ENCODE measurements at regions not wholly inside any gene's neighbourhood (a gene's known extent, or its start where the extent isn't known, plus 50 kb on each side); places are given as distances from the start of the nearest gene placed in this dataset.

DNA sequence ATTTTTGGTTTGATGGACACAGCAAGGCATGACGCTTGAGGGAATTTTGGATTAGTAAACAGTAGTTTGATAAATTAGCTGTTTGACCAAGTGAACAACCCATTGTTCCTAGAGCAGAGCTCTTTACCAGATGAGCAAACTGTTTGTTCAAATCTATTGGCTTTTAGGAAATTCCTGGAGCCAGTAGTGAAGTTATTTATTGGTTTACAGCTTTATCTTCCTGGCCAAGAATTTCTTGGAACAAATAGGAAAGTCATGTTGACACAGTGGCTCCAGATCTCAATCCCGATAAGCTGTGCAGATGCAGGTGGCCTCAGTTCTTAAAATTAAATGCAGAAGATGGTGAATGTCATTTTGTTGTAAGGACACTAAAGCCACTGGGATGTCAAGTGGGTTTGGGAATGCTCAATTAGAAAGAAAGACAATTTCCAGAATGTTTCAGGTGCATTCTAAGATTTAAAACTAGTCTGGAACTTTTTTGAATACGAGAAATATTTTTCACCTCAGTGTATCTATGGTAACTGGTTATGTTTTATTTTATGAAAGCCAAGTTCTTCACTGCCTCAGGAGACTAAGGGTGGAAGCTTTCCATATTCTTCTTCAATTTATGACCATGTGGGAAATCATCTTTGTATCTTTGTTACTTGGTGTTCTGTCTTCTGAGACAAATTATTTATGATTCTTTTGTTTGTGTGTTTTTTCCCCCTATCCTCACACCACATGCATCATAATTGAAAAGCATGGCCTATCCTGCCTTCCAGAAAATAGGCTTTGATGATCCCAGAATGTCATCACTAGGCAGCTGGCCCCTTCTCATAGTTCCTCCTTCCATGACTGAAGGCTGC lies 554.5 kb downstream of the STIM2 start:
- TF ChIP-seq POLR2AphosphoS5 (IDR thresholded peaks at IDR 0.05; ENCODE audit: borderline replicate concordance, low read depth, low read length), result no peak
- TF ChIP-seq EZH2 (IDR thresholded peaks at IDR 0.05), result no peak
